NCI-H748 (cell line): ENCODE measurements at regions not wholly inside any gene's neighbourhood (a gene's known extent, or its start where the extent isn't known, plus 50 kb on each side); places are given as distances from the start of the nearest gene placed in this dataset.
A peak's percentile ranks its signal among the peaks of the same experiment; 100 is the strongest.
"Not testable (repeated sequence)": the region's sequence is repeated elsewhere in the genome, so short reads cannot be mapped to it uniquely, and the experiment has no call there.

ENCODE experiments used
- DNase-seq: peaks from one replicate; lab custom pipeline; 2025; ENCODE audit not compliant: unreplicated experiment; lab: John Stamatoyannopoulos, UW

- DNase-seq: no peak
These were observed 72.7 kb upstream of the PHIP start for GRCh38 chr6:79150733-79151132.

- DNase-seq: no peak
These were observed 71.8 kb upstream of the PHIP start for GRCh38 chr6:79149884-79150283.

GRCh38 chr6:79146421-79146820 lies 68.4 kb upstream of the PHIP start:
- no peak for DNase-seq

- DNase-seq: no peak
These were observed 67.2 kb upstream of the PHIP start for GRCh38 chr6:79145301-79145700.

GRCh38 chr6:79143320-79143898 lies 65.4 kb upstream of the PHIP start:
- DNase-seq: no peak

- DNase-seq: no peak
These were observed 60.1 kb upstream of the PHIP start for GRCh38 chr6:79138146-79138545.

GRCh38 chr6:79137671-79138070 lies 59.6 kb upstream of the PHIP start:
- no peak for DNase-seq

GRCh38 chr6:79135973-79136470 lies 58.0 kb upstream of the PHIP start:
- no peak for DNase-seq

GRCh38 chr6:79134699-79135474 lies 56.8 kb upstream of the PHIP start:
- peak; percentile 98 for DNase-seq

- no peak for DNase-seq
These were observed 55.1 kb upstream of the PHIP start for GRCh38 chr6:79133173-79133572.

GRCh38 chr6:79131220-79131619 lies 53.2 kb upstream of the PHIP start:
- DNase-seq: not testable (repeated sequence)
